Colonic mucosa (tissue), 4 donors: ENCODE measurements at regions not wholly inside any gene's neighbourhood (a gene's known extent, or its start where the extent isn't known, plus 50 kb on each side); places are given as distances from the start of the nearest gene placed in this dataset.

ENCODE experiments used
- DNase-seq: peaks from one replicate; pipeline ENCODE4 v3.0.0-alpha.2; 2020
- H3K27ac ChIP-seq: fragments of 200-600 bp; one replicate; pipeline ENCODE4 v1.8.0; 2021
- H3K27me3 ChIP-seq: fragments of 200-600 bp; one replicate; pipeline ENCODE4 v1.8.0; 2021
- H3K36me3 ChIP-seq: fragments of 200-600 bp; one replicate; pipeline ENCODE4 v1.8.0; 2021
- H3K4me1 ChIP-seq: fragments of 200-600 bp; one replicate; pipeline ENCODE4 v1.8.0; 2021; ENCODE audit warnings: mild to moderate bottlenecking
- H3K4me3 ChIP-seq: fragments of 200-600 bp; one replicate; pipeline ENCODE4 v1.8.0; 2021
- H3K9ac ChIP-seq, 2 donors: one replicate each; pipeline ENCODE4 v1.7.0; 2013; ENCODE audit warnings: control low read depth in 2 of 2, low read depth in 2 of 2, low read length in 2 of 2
- H3K9me3 ChIP-seq: fragments of 200-600 bp; one replicate; pipeline ENCODE4 v1.8.0; 2021
- intact Hi-C: fragments of 100-400 bp; cut with DNase I; formaldehyde crosslinking; loops from one replicate; pipeline ENCODE4 v1.14.1; 2022
- TF ChIP-seq, protein P1 (sequence below): fragments of 200-600 bp; IDR thresholded peaks from one replicate; pipeline ENCODE4 v1.8.0; 2022; ENCODE audit warnings: antibody characterized with exemption, mild to moderate bottlenecking
- donor health status: healthy.
- donor health status: DM: no; HTN: no; CAD: no.
- donor health status: DM: no; HTN: no; CAD: no.

- no peaks in the 10 kb centered on the region for H3K4me1 ChIP-seq
- H3K9me3 ChIP-seq: no peaks in the 10 kb centered on the region
- intact Hi-C loops: no loop called here
- no peak for DNase-seq
- TF ChIP-seq, protein P1, sequence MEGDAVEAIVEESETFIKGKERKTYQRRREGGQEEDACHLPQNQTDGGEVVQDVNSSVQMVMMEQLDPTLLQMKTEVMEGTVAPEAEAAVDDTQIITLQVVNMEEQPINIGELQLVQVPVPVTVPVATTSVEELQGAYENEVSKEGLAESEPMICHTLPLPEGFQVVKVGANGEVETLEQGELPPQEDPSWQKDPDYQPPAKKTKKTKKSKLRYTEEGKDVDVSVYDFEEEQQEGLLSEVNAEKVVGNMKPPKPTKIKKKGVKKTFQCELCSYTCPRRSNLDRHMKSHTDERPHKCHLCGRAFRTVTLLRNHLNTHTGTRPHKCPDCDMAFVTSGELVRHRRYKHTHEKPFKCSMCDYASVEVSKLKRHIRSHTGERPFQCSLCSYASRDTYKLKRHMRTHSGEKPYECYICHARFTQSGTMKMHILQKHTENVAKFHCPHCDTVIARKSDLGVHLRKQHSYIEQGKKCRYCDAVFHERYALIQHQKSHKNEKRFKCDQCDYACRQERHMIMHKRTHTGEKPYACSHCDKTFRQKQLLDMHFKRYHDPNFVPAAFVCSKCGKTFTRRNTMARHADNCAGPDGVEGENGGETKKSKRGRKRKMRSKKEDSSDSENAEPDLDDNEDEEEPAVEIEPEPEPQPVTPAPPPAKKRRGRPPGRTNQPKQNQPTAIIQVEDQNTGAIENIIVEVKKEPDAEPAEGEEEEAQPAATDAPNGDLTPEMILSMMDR: no peak
- no peak overlapping the region for H3K27ac ChIP-seq
- no peak overlapping the region for H3K4me3 ChIP-seq
- H3K27me3 ChIP-seq: no peaks in the 10 kb centered on the region
- no peak overlapping the region for H3K9ac ChIP-seq
- no peaks in the 10 kb centered on the region for H3K36me3 ChIP-seq
Observed at GRCh38 chr1:88204111-88204510, 480.0 kb upstream of the PKN2 start.

DNA sequence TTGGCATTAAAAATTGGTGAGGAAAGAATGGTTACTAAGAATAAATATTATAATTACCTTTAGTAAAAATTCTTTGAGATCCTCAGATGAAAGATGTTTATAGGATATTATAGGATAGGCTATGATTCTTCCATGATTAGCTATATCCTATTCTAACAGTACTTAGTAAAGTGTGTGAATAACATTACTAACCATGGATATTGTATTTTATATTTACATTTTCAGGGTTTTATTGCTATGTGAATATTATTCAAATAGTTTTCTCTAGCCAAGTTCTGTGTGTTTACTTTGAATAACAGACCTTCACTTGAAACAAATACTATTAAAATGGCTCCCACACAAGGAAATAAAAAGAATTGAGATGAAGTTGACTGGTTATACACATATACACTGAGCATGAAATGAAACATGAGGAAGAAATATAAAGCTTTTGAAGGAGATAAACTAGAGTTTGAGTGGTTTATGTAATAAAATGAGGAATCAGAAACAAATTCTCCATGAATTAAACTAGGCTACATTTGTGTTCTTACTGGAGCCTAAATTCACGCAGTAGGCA lies 479.4 kb upstream of the PKN2 start:
- no peak for DNase-seq
- Histone ChIP-seq H3K4me3 (no peak overlapping the region), H3K27ac (no peak overlapping the region), H3K9me3 (no peaks in the 10 kb centered on the region), H3K9ac (no peak overlapping the region), H3K36me3 (no peaks in the 10 kb centered on the region), H3K27me3 (no peaks in the 10 kb centered on the region), H3K4me1 (no peaks in the 10 kb centered on the region)
- TF ChIP-seq, protein P1: no peak
- intact Hi-C loops: no loop called here

GRCh38 chr1:88208389-88208788 lies 475.7 kb upstream of the PKN2 start:
- Histone ChIP-seq H3K4me3 (no peak overlapping the region), H3K36me3 (no peaks in the 10 kb centered on the region), H3K27ac (no peak overlapping the region), H3K9ac (no peak overlapping the region), H3K27me3 (no peaks in the 10 kb centered on the region), H3K4me1 (no peaks in the 10 kb centered on the region), H3K9me3 (no peaks in the 10 kb centered on the region)
- DNase-seq: no peak
- TF ChIP-seq, protein P1: no peak
- intact Hi-C loops: no loop called here

- Histone ChIP-seq H3K27ac (no peak overlapping the region), H3K27me3 (no peaks in the 10 kb centered on the region), H3K36me3 (no peaks in the 10 kb centered on the region), H3K4me3 (no peak overlapping the region), H3K9me3 (no peaks in the 10 kb centered on the region), H3K4me1 (no peaks in the 10 kb centered on the region), H3K9ac (no peak overlapping the region)
- DNase-seq: no peak
- intact Hi-C loops: no loop called here
- TF ChIP-seq, protein P1: no peak
Observed at GRCh38 chr1:88210103-88210787, 473.8 kb upstream of the PKN2 start.

DNA sequence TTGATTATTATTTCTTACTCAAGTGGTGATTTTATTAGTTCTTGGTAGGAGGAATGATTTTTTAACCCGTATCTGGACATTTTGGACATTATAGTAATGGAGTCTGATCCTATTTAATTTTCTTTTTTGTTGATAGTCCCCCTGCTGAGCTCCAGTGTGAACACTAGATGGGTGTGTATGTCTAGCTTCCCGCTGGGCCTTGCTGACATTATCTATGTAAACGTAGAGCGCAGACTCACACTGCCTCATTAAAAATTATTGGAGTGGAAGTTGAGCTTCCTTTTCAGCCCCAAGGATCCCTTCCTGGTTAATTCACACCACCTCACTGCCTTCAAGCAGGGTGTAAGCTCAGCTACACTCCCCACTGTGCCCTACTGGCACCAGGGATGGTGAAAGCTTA lies 467.6 kb upstream of the PKN2 start:
- Histone ChIP-seq H3K9me3 (no peaks in the 10 kb centered on the region), H3K27me3 (no peaks in the 10 kb centered on the region), H3K36me3 (no peaks in the 10 kb centered on the region), H3K9ac (no peak overlapping the region), H3K4me1 (no peaks in the 10 kb centered on the region), H3K4me3 (no peak overlapping the region), H3K27ac (peak overlapping the region; percentile 64)
- intact Hi-C loops: no loop called here
- TF ChIP-seq, protein P1: peak; percentile 16
- DNase-seq: peak; percentile 24
